DMS 273 (cell line): ENCODE measurements at regions not wholly inside any gene's neighbourhood (a gene's known extent, or its start where the extent isn't known, plus 50 kb on each side); places are given as distances from the start of the nearest gene placed in this dataset.
"Not testable (repeated sequence)": the region's sequence is repeated elsewhere in the genome, so short reads cannot be mapped to it uniquely, and the experiment has no call there.

ENCODE experiments used
- DNase-seq: peaks from one replicate; lab custom pipeline; 2025; ENCODE audit not compliant: unreplicated experiment; lab: John Stamatoyannopoulos, UW

- no peak for DNase-seq
Observed at GRCh38 chr9:78123808-78124207, 92.2 kb upstream of the GNAQ start.

DNA sequence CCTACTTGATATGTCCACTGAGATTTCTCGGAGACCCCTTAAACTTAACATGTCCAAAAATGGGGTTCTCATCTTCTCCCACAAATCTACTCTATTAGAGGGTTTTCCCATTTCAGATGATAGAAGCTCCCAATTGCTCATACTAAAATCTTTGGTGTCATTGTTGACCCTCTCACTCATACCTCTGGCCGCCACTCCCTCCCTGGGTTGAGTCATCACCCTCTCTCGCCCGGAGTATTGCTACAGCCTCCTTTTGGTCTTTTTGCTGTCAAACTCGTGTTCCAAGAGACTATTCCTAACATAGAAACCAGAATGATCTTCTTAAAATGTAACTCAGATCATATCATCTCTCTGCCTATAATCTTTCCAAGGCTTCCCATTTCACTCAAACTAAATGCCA is 91.0 kb upstream of the GNAQ start:
- no peak for DNase-seq

DNA sequence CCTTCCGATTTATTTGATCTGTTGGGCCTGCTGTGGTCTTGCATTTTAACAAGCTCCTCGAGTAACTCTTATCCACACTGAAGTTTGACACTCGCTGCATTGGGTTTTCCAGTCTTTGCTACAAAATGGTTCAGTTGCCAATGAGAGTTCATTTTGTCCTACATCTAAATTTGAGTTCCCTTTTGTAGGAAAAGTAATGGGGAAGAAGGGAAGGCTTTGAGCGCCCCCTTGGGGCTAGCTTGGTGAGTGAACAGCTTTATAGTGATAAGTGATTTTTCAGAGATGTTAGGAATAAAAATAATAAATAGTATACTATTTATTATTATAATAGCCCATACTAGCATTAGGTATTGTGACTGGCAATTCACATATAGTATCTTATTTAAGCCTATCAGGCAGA is 89.9 kb upstream of the GNAQ start:
- DNase-seq: peak; percentile 77

GRCh38 chr9:78118742-78119473 is 87.3 kb upstream of the GNAQ start:
- DNase-seq: no peak

DNA sequence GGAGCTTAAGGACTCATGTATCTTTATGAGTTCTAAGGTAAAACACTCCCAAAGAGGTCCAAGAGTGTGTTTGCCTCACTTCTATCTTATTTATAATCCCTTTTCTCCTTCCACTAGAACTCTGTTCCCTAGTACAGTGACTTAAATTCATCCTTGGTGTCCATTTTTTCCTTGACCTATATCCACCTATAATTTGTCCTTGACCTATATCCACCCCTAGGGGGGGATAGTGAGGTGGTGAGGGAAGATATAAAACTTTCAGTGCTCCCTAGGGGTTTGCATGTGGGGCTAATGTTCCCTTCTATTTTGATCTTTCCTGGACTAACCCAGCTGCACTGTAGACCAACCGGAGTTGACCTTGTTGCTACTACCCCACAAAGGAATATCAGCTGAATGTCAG is 83.5 kb upstream of the GNAQ start:
- peak; percentile 73 for DNase-seq

DNA sequence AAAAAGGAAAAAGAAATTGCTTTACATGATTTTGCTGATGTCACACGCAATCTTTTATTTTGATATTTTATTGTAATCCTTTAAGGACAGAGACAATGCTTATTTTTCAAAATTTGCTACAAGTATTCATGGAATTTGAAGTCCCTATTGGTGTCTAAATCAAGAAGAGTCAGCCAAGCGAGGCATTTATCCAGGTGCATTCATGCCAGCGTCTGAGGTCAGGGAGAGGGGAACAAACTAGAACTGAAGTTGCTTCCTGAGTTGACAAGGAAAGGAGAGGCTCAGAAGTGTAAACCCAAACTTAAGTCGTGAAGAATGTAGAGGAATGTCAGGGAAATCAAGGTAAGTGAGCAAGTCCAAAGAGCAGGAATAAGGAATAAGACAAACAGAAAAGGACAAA is 83.0 kb upstream of the GNAQ start:
- DNase-seq: no peak

DNA sequence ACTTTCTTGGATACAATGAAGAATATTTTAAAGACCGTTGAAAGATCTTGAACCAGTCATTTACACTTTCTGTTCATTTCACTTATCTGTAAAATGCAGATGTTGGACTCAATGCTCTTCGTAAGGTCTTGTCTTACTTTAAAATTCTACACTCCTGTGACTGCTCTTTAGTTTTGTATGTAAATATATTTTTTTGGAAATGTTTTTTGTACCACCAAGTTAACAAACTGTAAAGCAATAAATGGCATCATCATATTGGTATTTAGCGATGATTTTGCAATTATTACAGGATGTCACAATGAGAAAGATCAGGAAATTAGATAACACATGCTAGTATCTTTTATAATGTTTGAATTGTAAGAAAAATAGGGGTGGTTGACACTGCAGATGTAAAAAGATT is 80.8 kb upstream of the GNAQ start:
- DNase-seq: no peak

DNA sequence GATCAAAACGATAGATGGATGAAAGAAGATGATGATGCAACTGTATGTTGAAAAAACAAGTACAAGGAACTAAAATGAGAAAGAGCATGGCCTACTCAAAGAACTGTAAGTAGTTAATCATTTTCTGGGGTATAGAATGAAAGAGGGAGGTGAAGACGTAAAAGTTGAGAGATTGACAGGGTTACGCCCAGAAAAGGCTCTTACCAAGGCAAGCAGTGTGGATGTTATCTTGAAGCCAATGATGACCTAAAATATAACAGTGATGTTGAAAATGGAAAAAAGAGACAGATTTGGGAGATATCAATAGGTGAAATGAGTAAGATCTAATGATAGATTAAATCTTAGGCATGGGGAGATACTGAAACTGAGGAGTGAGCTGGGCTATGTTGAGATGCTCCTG is 80.4 kb upstream of the GNAQ start:
- no peak for DNase-seq

DNA sequence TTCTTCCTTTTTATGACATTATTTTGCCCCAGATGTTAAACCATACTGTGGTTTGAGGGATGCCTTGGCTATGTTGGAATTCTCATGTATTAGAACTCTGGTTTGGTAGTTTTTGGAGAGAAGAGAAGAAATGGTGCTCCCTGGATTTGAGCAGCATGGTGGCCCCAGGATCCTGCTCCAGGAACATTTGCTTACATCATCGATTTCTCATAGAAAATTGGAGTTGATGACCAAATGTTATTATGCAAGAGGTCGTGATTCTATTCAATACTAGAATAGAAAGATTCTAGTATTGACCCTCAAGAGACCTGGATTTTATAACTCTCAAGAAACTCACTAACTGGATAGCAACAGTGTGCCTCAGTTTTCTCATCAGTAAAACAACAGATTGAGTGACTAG is 77.5 kb upstream of the GNAQ start:
- no peak for DNase-seq

DNA sequence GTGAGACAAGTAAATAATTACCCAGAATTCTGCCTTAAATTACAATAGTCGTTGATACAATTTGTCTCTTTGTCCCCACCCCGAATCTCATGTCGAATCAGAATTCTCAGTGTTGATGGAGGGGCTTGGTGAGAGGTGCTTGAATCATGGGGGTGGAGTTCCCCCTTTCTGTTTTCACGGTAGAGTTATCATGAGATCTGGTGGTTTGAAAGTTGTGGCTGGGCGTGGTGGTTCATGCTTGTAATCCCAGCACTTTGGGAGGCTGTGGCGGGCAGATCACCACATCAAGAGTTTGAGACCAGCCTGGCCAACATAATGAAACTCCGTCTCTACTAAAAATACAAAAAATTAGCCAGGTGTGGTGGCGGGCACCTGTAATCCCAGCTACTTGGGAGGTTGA is 75.0 kb upstream of the GNAQ start:
- not testable (repeated sequence) for DNase-seq

- no peak for DNase-seq
Observed at GRCh38 chr9:78103971-78104433, 72.4 kb upstream of the GNAQ start.

DNA sequence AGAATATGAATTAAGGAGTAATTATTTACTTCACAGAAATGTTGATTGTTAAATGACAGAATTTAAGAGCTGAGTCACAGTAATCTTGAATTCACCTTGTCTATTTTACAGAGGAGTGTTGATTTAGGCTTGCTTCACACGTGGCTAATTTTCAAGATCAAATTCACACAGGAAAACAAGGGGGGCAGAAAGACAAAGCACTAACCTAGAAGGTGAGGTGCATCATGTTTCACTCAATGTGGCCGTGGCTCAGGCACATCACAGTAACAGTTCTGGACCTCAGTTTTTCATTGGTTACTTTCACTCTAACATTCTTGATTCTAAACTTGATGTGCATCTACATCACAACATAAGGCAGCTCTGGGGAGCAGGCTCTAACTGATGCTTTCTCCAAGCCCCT is 69.6 kb upstream of the GNAQ start:
- DNase-seq: no peak

- DNase-seq: no peak
Observed at GRCh38 chr9:78097541-78097940, 65.9 kb upstream of the GNAQ start.

- DNase-seq: no peak
Observed at GRCh38 chr9:78091731-78092130, 60.1 kb upstream of the GNAQ start.

GRCh38 chr9:78089111-78089510 is 57.5 kb upstream of the GNAQ start:
- no peak for DNase-seq

DNA sequence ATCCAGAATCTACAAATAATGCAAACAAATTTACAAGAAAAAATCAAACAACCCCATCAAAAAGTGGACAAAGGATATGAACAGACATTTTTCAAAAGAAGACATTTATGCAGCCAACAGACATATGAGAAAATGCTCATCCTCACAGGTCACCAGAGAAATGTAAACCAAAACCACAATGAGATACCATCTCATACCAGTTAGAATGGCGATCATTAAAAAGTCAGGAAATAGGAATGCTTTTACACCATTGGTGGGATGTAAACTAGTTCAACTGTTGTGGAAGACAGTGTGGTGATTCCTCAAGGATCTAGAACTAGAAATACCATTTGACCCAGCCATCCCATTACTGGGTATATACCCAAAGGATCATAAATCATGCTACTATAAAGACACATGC is 56.6 kb upstream of the GNAQ start:
- not testable (repeated sequence) for DNase-seq
